Stomach (tissue), 4 donors: ENCODE measurements at regions not wholly inside any gene's neighbourhood (a gene's known extent, or its start where the extent isn't known, plus 50 kb on each side); places are given as distances from the start of the nearest gene placed in this dataset.

Experiments used
- CTCF ChIP-seq, 7 experiments: fragments of 450-650 bp in 4 of 7; fragments of 200-600 bp in 3 of 7; sonication (generic) in 3 of 7; IDR thresholded peaks; one replicate each; pipeline ENCODE4 v1.5.1; 2016 to 2019; ENCODE audit warnings: antibody characterized with exemption in 7 of 7, control low read depth in 2 of 7, mild to moderate bottlenecking in 1 of 7
- EP300 ChIP-seq: sonication (generic); formaldehyde crosslinking; IDR thresholded peaks from one replicate; pipeline ENCODE4 v1.6.1; 2017; ENCODE audit warnings: antibody characterized with exemption

- TF ChIP-seq CTCF (IDR thresholded peaks at IDR 0.05) (no peak), EP300 (no peak)
Measured at GRCh38 chr2:158733430-158733755, 61.7 kb upstream of the DAPL1 start.
